Hematopoietic multipotent progenitor cell treated with erythropoietin and hydrocortisone succinate and interleukin-3 and kit ligand, for 6 days (in vitro differentiated cells): ENCODE measurements at regions not wholly inside any gene's neighbourhood (a gene's known extent, or its start where the extent isn't known, plus 50 kb on each side); places are given as distances from the start of the nearest gene placed in this dataset.
A peak's percentile ranks its signal among the peaks of the same experiment; 100 is the strongest.
"Not testable (repeated sequence)": the region's sequence is repeated elsewhere in the genome, so short reads cannot be mapped to it uniquely, and the experiment has no call there.

ENCODE experiments used
- DNase-seq: peaks from one replicate; pipeline ENCODE4 v3.0.0-alpha.2; 2015

GRCh38 chrX:31014474-31014873 is 57.4 kb downstream of the FTHL17 start:
- not testable (repeated sequence) for DNase-seq

DNA sequence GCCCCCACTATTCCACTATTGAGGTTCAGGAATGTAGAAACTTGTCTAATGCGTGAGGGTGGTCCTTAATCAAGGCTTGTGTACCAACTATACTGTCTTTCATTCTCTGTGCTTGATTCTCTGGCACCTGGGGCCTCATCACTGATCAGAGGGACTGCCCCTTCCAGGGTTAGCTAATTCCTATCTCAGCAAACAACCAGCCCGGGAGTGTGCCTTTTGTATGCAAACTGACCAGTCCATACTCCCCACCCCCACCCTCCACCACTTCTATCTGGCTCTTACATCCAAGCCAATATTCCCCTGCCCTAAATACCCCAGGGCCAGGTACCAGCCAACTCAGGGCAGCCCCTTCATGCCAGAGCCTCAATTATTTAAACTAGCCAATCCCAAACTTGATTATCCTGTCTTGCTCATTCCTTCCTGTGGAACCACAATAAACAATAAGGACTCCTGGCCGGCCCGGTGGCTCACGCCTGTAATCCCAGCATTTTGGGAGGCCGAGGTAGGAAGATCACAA is 59.3 kb downstream of the FTHL17 start:
- no peak for DNase-seq

DNA sequence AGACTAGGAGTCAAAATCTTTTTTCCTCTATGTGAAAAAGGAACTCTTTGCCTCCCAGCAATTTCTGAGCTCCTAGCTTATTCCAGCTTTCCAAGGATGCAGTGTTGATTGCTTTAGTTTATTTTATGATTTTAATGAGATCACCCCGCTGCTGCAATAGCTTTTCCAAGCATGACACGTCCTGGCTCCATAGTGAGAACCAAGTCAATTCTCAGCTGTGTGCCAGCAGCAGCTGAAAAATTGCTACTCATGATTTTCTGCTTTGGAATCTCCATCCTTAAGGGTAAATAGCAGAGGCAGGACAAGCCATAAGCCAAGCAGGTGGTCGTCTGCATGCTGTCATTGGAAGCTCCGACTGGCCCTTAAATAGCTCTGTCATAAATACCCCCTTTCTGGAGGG is 64.5 kb downstream of the FTHL17 start:
- no peak for DNase-seq

- no peak for DNase-seq
Measured at GRCh38 chrX:31006027-31006426, 65.8 kb downstream of the FTHL17 start.

DNA sequence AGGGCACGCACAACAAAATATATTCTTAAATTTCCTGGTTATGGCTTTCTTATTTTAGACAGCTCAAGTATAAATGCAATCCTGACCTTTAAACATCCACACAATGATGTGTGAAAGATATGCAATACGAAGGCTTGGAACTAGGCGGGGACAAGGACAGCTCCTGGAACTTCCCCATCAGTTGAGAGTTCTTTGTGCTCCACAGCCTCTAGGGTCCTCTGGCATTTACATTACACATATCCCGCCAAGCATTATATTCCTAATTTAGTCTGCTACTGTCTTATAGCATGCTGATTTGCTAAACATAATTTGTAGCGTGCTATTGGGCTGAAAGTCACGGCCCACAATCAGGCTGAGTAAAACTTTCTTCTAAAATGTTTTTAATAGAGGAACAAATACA is 74.4 kb downstream of the FTHL17 start:
- no peak for DNase-seq

- DNase-seq = no peak
Measured at GRCh38 chrX:30995705-30996104, 76.1 kb downstream of the FTHL17 start.

DNA sequence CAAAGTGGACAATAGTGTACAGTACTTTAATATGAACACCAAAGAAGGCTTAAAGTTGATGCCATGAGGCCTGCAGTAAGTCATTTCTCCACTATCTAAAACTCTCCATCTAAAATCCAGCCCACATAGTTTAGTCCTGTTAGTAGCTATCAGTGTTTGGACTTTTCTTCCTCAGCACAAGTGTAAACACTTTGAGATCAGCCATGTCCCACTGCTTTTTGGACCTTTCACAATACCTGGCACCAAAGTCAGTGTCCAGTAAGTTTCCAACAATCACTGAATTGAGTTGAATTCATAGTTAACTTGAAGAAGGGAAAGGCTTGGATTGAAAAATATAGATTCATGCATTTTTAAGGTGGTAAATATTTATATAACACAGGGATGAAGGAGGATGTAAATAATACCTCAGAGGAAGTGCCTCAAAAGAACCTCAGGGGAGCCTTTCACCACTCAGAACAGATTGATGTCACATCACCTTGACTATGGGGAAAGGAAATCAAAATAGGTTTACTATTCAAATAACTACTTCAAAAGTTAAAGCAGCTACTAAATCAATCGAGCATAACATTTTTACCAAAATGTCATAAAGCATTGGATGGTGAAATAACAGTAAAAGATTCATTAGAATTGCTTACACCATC is 76.7 kb downstream of the FTHL17 start:
- DNase-seq = no peak

- DNase-seq = not testable (repeated sequence)
Measured at GRCh38 chrX:30994018-30994417, 77.8 kb downstream of the FTHL17 start.

DNA sequence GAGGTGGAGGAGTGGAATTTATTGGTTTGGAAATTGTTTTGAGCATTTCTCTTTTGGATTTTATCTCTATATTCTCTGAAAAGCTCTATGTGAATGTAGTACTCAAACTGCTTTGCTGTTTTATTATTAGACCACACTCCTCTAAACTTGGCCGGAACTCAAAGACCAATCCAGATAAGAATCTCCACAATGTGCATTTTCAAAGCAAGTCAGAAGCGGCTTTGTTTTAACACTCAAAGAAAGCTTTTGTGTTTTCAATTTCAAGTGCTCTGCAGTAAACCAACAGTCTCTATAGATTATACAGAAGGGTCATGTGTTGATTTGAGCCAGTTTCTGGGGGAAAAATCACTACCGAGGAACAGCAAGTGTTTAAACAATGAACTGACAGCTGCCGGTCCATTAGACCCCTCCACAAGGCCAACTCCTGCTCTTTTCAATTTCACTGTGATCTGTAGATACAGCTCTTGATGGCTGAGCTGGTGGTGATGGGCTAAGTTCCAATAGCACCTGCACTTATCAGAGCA is 79.4 kb downstream of the FTHL17 start:
- peak; percentile 40 for DNase-seq

- no peak for DNase-seq
Measured at GRCh38 chrX:30990361-30990760, 81.5 kb downstream of the FTHL17 start.

GRCh38 chrX:30982467-30982866 is 89.4 kb downstream of the FTHL17 start:
- DNase-seq = peak; percentile 26

DNA sequence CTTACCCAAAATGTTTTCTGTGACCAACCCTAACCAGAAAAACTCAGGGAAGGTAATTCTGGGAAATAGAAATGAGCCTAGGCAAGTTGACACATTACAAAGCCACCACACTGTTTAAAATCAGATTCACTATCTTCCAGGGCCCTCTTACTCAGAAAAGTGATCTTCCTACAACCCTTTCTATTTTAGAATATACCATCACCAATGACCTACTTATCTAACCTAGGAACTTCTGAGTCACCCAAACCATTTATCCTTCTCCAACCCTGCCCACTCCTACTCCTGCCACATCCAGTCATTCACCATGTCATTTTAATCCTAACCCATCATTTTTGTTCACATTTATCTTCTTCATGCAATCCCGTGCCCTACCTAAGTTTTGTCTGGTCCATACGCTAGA is 89.9 kb downstream of the FTHL17 start:
- peak; percentile 5 for DNase-seq

DNA sequence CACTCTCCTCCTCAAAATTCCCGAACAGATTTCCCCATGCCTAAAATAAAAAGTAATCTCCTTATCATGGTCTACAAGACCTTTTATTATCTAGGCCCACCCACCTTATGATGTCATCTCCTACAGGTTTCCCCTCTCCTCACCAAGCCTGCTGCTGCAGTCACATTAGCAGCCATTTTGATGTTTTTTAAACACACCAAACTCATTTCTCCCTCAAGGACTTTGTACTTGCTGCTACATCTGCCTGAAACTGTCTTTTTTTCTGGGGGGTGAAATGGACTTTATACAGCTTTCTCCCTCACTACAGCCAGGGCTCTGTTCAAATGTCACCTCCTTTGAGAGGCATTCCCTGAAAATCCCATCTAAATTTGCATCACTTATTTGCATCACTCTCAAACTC is 90.2 kb upstream of the TAB3 start:
- DNase-seq = no peak

GRCh38 chrX:30975467-30975866 is 86.4 kb upstream of the TAB3 start:
- no peak for DNase-seq

GRCh38 chrX:30973784-30974427 is 84.9 kb upstream of the TAB3 start:
- peak; percentile 13 for DNase-seq

GRCh38 chrX:30971774-30972603 is 82.9 kb upstream of the TAB3 start:
- peak; percentile 73 for DNase-seq

DNA sequence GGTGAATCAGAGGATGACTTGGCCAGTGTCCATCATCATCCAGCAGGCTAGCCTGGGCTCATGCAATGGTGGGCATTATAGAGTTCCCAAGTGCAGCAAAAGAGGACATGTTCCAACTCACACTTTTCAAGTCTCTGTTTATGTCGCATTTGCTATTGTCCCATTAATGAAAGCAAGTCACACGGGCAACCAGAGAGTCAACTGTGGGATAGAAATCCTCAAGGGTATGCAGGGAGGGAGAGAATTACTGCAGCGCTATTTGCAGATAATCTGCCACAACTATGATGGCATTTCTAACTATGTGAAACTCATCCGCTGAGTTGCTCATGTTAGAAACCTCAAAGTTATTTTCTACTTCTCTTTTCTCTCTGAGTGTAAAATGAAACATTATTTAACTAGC is 78.5 kb upstream of the TAB3 start:
- no peak for DNase-seq

GRCh38 chrX:30965767-30966166 is 76.7 kb upstream of the TAB3 start:
- no peak for DNase-seq

- no peak for DNase-seq
Measured at GRCh38 chrX:30961387-30962174, 72.5 kb upstream of the TAB3 start.

DNA sequence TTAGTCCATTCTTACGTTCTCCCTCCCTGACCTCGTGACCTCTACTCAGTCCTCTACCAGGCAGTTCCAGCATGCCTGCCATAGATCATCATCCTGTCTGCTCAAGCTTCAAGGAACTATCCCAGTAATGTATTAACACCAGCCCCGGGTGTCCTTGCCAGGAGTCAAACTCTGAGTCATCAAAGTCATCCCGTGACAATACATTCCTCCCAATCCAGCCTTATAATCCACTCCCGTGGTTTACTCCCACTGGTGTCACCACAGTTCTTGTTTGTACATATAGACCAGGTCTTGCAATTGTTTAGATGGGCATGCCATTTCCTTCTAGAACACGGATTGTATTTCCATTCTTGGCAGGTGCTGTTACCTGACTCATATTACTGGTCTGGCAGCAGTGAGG is 68.7 kb upstream of the TAB3 start:
- DNase-seq = no peak

DNA sequence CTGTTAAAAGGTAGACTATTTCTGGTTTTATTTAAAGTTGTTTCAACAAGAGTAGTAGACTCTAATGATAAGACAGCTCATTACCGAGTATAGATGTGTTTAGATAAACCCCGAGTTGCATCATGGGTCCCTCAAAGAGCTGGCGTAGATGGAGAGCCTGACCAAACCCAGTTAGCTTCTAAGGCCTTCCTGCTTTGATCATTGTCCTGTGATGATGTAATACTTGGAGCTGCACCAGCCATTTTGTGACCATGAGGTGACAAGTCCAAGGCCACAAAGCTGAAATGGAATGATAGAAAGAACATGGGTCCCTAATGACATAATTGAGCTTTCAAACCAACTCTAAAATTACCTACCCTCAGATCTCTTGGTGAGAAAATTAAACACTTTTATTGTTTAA is 66.6 kb upstream of the TAB3 start:
- peak; percentile 30 for DNase-seq

GRCh38 chrX:30951003-30951402 is 61.9 kb upstream of the TAB3 start:
- DNase-seq = no peak

GRCh38 chrX:30950391-30950790 is 61.3 kb upstream of the TAB3 start:
- DNase-seq = no peak
